GM06990 (cell line): ENCODE measurements at regions not wholly inside any gene's neighbourhood (a gene's known extent, or its start where the extent isn't known, plus 50 kb on each side); places are given as distances from the start of the nearest gene placed in this dataset.

Experiments
- DNase-seq: peaks from one replicate; pipeline ENCODE4 v3.0.0-alpha.2; 2011; ENCODE audit not compliant: insufficient read length; ENCODE audit errors: extremely low read depth
- H3K27me3 ChIP-seq: replicated peaks from 2 replicates; pipeline ENCODE4 v1.6.0; 2011; ENCODE audit warnings: low read length; ENCODE audit not compliant: control insufficient read depth, insufficient read depth
- H3K36me3 ChIP-seq: 2 replicates; pipeline ENCODE4 v1.5.1; 2011; ENCODE audit warnings: low read length; ENCODE audit not compliant: control insufficient read depth, insufficient read depth
- H3K4me3 ChIP-seq: replicated peaks from 2 replicates; pipeline ENCODE4 v1.5.1; 2011; ENCODE audit warnings: low read depth, mild to moderate bottlenecking, control low read depth, low read length
- CTCF ChIP-seq: IDR thresholded peaks from 2 replicates; pipeline ENCODE4 v1.5.1; 2011; ENCODE audit warnings: low read length, control low read depth, mild to moderate bottlenecking, inconsistent platforms; ENCODE audit not compliant: insufficient read depth, poor library complexity, severe bottlenecking

GRCh38 chr5:62041156-62041756, 264.8 kb upstream of the KIF2A start:
- no peak for TF ChIP-seq CTCF
- Histone ChIP-seq H3K36me3 (no peaks in the 10 kb centered on the region), H3K4me3 (no peak overlapping the region), H3K27me3 (no peaks in the 10 kb centered on the region)
- DNase-seq, result no peak

- DNase-seq, result no peak
- Histone ChIP-seq H3K27me3 (no peaks in the 10 kb centered on the region), H3K4me3 (no peak overlapping the region), H3K36me3 (no peaks in the 10 kb centered on the region)
- no peak for TF ChIP-seq CTCF
Measured at GRCh38 chr5:62042007-62042406, 264.0 kb upstream of the KIF2A start.

- DNase-seq, result no peak
- H3K4me3 ChIP-seq, result no peak overlapping the region
- H3K27me3 ChIP-seq, result no peaks in the 10 kb centered on the region
- no peaks in the 10 kb centered on the region for H3K36me3 ChIP-seq
- no peak for TF ChIP-seq CTCF
Measured at GRCh38 chr5:62043289-62044280, 262.4 kb upstream of the KIF2A start.

- no peak for TF ChIP-seq CTCF
- DNase-seq, result no peak
- H3K4me3 ChIP-seq, result no peak overlapping the region
- no peaks in the 10 kb centered on the region for H3K27me3 ChIP-seq
- no peaks in the 10 kb centered on the region for H3K36me3 ChIP-seq
Measured at GRCh38 chr5:62044989-62045388, 261.0 kb upstream of the KIF2A start.

- DNase-seq, result no peak
- Histone ChIP-seq H3K4me3 (no peak overlapping the region), H3K36me3 (no peaks in the 10 kb centered on the region), H3K27me3 (no peaks in the 10 kb centered on the region)
- no peak for TF ChIP-seq CTCF
Measured at GRCh38 chr5:62046191-62046590, 259.8 kb upstream of the KIF2A start.
